ENCODE measurements at regions not wholly inside any gene's neighbourhood (a gene's known extent, or its start where the extent isn't known, plus 50 kb on each side); places are given as distances from the start of the nearest gene placed in this dataset.
"Not testable (repeated sequence)": the region's sequence is repeated elsewhere in the genome, so short reads cannot be mapped to it uniquely, and the experiment has no call there.

GRCh38 chr10:29865700-29866355 is 193.6 kb downstream of the JCAD start:
- Histone ChIP-seq H3K4me3 (ENCODE audit: low read depth, low read length) (no peak overlapping the region), H3K36me3 (no peaks in the 10 kb centered on the region), H3K27me3 (no peaks in the 10 kb centered on the region), H3K9me3 (no peaks in the 10 kb centered on the region), H3K4me1 (no peaks in the 10 kb centered on the region)
- DNase-seq = no peak
- no peak for TF ChIP-seq CTCF (IDR thresholded peaks at IDR 0.05; ENCODE audit: low read depth, low read length)

- H3K36me3 ChIP-seq = no peaks in the 10 kb centered on the region
- TF ChIP-seq CTCF (IDR thresholded peaks at IDR 0.05; ENCODE audit: low read depth, low read length) = no peak
- no peaks in the 10 kb centered on the region for H3K27me3 ChIP-seq
- DNase-seq = no peak
- H3K4me1 ChIP-seq = no peaks in the 10 kb centered on the region
- H3K9me3 ChIP-seq = no peaks in the 10 kb centered on the region
- no peak overlapping the region for H3K4me3 ChIP-seq (ENCODE audit: low read depth, low read length)
Measured at GRCh38 chr10:29862923-29863614, 196.3 kb downstream of the JCAD start.

- Histone ChIP-seq H3K4me1 (no peaks in the 10 kb centered on the region), H3K27me3 (no peaks in the 10 kb centered on the region), H3K36me3 (no peaks in the 10 kb centered on the region), H3K9me3 (no peaks in the 10 kb centered on the region), H3K4me3 (ENCODE audit: low read depth, low read length) (no peak overlapping the region)
- no peak for TF ChIP-seq CTCF (IDR thresholded peaks at IDR 0.05; ENCODE audit: low read depth, low read length)
- no peak for DNase-seq
Measured at GRCh38 chr10:29861811-29862505, 197.4 kb downstream of the JCAD start.

- H3K36me3 ChIP-seq; H3K9me3 ChIP-seq; H3K4me3 ChIP-seq (ENCODE audit: low read depth, low read length); H3K4me1 ChIP-seq; H3K27me3 ChIP-seq; DNase-seq: not testable (repeated sequence)
Measured at GRCh38 chr10:29861231-29861630, 198.2 kb downstream of the JCAD start.

GRCh38 chr10:29860166-29860565 is 199.2 kb downstream of the JCAD start:
- Histone ChIP-seq H3K9me3 (no peaks in the 10 kb centered on the region), H3K4me1 (no peaks in the 10 kb centered on the region), H3K4me3 (ENCODE audit: low read depth, low read length) (no peak overlapping the region), H3K27me3 (no peaks in the 10 kb centered on the region), H3K36me3 (no peaks in the 10 kb centered on the region)
- no peak for DNase-seq
- TF ChIP-seq CTCF (IDR thresholded peaks at IDR 0.05; ENCODE audit: low read depth, low read length) = no peak

- H3K36me3 ChIP-seq = no peaks in the 10 kb centered on the region
- no peaks in the 10 kb centered on the region for H3K9me3 ChIP-seq
- no peak for DNase-seq
- no peak overlapping the region for H3K4me3 ChIP-seq (ENCODE audit: low read depth, low read length)
- no peaks in the 10 kb centered on the region for H3K27me3 ChIP-seq
- no peak for TF ChIP-seq CTCF (IDR thresholded peaks at IDR 0.05; ENCODE audit: low read depth, low read length)
- H3K4me1 ChIP-seq = no peaks in the 10 kb centered on the region
Measured at GRCh38 chr10:29859521-29860130, 199.8 kb downstream of the JCAD start.
